ENCODE measurements at regions not wholly inside any gene's neighbourhood (a gene's known extent, or its start where the extent isn't known, plus 50 kb on each side); places are given as distances from the start of the nearest gene placed in this dataset.

GRCh38 chr12:115867854-115868253 is 409.6 kb downstream of the MED13L start (continued):
- peak; percentile 76 for TF ChIP-seq PKNOX1 (IDR thresholded peaks at IDR 0.05)
- TF ChIP-seq CBFB (CRISPR knock-in tag; IDR thresholded peaks at IDR 0.05): no peak
- TF ChIP-seq CREB5 (CRISPR knock-in tag; IDR thresholded peaks at IDR 0.05): no peak
- TF ChIP-seq CUX1 (CRISPR knock-in tag; IDR thresholded peaks at IDR 0.05): no peak

All from K562 (cell line).